Activated CD8-positive, alpha-beta T cell treated with anti-CD3 and anti-CD28 coated beads for 36 hours (primary cell): ENCODE measurements at regions not wholly inside any gene's neighbourhood (a gene's known extent, or its start where the extent isn't known, plus 50 kb on each side); places are given as distances from the start of the nearest gene placed in this dataset.

Experiments used
- ATAC-seq: fragments of 200-7000 bp; cut with Tn5 transposase; one replicate; pipeline ENCODE4 v1.10.0; 2021; ENCODE audit warnings: mild to moderate bottlenecking, moderate library complexity
- CTCF ChIA-PET: fragments of 350-600 bp; sonication (Branson Sonifier 250); formaldehyde crosslinking; loops from one replicate; lab custom pipeline; 2021; ENCODE audit warnings: antibody characterized with exemption; lab: Charles Lee
- POLR2A ChIA-PET: fragments of 350-600 bp; sonication (Branson Sonifier 250); formaldehyde crosslinking; loops from one replicate; lab custom pipeline; 2021; ENCODE audit warnings: antibody characterized with exemption; lab: Charles Lee
- DNase-seq: peaks from one replicate; pipeline ENCODE4 v3.0.0-alpha.2; 2020
- H3K27ac Mint-ChIP-seq: one replicate; pipeline ENCODE4 v1.8.0; 2021; ENCODE audit warnings: mild to moderate bottlenecking, mixed read lengths
- H3K27me3 Mint-ChIP-seq: one replicate; pipeline ENCODE4 v1.8.0; 2021; ENCODE audit warnings: mixed read lengths
- H3K36me3 Mint-ChIP-seq: one replicate; pipeline ENCODE4 v1.8.0; 2021; ENCODE audit warnings: low read depth, mixed read lengths
- H3K4me1 Mint-ChIP-seq: one replicate; pipeline ENCODE4 v1.8.0; 2021; ENCODE audit warnings: low read depth, mixed read lengths
- H3K4me3 Mint-ChIP-seq: one replicate; pipeline ENCODE4 v1.8.0; 2021; ENCODE audit warnings: mild to moderate bottlenecking, moderate library complexity, mixed read lengths
- H3K9me3 Mint-ChIP-seq: one replicate; pipeline ENCODE4 v1.8.0; 2021; ENCODE audit warnings: mixed read lengths
- intact Hi-C: fragments of 100-400 bp; cut with micrococcal nuclease; formaldehyde crosslinking; loops from one replicate; pipeline ENCODE4 v1.10.0; 2022
- TF ChIP-seq, protein P1 (sequence below): fragments of 200-600 bp; IDR thresholded peaks from one replicate; pipeline ENCODE4 v1.8.0; 2022; ENCODE audit warnings: antibody characterized with exemption, mild to moderate bottlenecking

DNA sequence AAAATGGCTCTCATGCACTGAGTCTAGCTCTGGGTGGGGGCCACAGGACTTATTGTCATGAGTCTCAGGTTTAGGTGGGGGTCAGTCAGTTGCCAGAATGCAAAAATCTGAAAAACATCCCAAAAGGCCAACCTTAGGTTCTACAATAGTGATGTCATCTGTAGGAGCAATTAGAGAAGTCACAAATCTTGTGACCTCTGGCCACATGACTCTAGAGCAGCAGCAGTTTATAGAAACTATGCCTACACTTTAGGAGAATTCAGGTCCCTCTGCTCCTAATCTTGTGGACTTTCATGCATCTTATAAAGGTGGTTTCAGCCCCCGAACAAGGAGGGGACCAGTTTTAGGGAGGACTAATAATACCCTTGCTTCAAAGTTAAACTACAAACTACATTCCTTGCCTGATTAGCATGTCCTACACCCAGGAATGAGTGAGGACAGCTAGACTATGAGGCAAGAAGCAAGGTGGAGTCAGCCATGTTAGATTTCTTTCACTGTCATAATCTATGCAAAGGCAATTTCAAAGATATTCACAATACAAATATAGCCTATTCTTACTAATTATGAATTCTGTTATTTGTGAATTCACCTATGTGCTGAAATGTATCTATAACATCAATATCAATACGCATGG, 123.5 kb upstream of the ADCY1 start:
- Mint-ChIP-seq H3K27ac (no peak overlapping the region), H3K36me3 (no peaks in the 10 kb centered on the region), H3K4me1 (no peaks in the 10 kb centered on the region), H3K4me3 (no peak overlapping the region), H3K9me3 (no peaks in the 10 kb centered on the region), H3K27me3 (peaks cover 9% of the 10 kb centered on the region)
- intact Hi-C loops, result no loop called here
- TF ChIP-seq, protein P1, sequence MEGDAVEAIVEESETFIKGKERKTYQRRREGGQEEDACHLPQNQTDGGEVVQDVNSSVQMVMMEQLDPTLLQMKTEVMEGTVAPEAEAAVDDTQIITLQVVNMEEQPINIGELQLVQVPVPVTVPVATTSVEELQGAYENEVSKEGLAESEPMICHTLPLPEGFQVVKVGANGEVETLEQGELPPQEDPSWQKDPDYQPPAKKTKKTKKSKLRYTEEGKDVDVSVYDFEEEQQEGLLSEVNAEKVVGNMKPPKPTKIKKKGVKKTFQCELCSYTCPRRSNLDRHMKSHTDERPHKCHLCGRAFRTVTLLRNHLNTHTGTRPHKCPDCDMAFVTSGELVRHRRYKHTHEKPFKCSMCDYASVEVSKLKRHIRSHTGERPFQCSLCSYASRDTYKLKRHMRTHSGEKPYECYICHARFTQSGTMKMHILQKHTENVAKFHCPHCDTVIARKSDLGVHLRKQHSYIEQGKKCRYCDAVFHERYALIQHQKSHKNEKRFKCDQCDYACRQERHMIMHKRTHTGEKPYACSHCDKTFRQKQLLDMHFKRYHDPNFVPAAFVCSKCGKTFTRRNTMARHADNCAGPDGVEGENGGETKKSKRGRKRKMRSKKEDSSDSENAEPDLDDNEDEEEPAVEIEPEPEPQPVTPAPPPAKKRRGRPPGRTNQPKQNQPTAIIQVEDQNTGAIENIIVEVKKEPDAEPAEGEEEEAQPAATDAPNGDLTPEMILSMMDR, result no peak
- DNase-seq (no peak), ATAC-seq (no peak)
- CTCF ChIA-PET, result no interaction called here
- POLR2A ChIA-PET, result no interaction called here

DNA sequence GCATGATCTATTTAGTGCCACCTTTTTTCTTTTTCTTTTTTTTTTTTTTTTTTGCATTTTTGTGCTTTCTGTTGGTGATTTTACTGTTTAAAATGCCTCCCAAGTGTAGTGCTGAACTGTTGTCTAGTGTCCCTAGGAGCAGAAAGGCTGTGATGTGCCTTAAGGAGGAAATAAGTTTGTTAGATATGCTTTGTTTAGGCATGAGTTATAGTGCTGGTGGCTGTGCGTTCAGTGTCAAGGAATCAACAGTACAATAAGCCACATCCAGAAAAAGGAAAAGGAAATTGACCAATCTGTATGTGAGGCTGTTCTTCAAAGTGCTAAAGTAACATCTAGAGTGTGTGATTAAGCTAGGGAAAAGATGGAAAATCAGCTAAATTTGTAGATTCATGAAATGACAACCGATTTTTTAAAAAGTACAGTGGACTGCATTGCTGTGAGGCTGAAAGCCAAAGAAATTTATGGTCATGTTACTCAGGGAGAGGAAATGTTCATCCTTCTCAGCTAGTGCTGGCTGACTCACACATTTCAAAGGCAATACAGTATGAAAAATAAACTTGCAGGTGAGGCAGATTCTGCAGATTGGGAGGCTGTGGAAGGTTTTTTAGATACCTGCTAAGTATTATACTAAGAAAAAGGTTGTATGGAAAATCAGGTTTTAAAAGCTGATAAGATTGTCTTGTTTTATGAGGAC, 122.7 kb upstream of the ADCY1 start:
- no peaks in the 10 kb centered on the region for H3K9me3 Mint-ChIP-seq
- POLR2A ChIA-PET, result no interaction called here
- CTCF ChIA-PET, result no interaction called here
- intact Hi-C loops, result no loop called here
- ATAC-seq, result no peak
- H3K4me1 Mint-ChIP-seq, result no peaks in the 10 kb centered on the region
- H3K27me3 Mint-ChIP-seq, result peaks cover 11% of the 10 kb centered on the region
- H3K27ac Mint-ChIP-seq, result no peak overlapping the region
- TF ChIP-seq, protein P1, result no peak
- no peak overlapping the region for H3K4me3 Mint-ChIP-seq
- H3K36me3 Mint-ChIP-seq, result no peaks in the 10 kb centered on the region
- DNase-seq, result no peak

DNA sequence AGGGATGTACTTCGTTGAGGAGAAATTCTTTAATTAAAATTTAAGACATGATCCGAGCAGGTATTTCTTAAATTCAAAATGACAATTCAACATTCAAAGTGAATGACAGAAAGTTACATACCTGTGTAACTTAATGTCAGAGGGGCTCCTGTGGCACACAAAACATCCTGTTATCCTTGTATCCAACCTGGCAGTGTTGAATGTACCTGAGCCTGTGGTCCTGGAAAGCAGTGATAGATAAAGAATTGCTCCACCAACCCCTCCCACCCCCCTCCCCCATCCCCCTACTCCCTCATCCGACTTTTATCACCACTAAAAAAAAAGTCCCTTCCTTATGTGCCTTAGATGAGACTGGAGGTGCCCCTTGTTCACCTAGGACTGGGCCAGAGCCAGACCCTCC, 119.4 kb upstream of the ADCY1 start:
- TF ChIP-seq, protein P1, result no peak
- ChIA-PET POLR2A (no interaction called here), CTCF (no interaction called here)
- Mint-ChIP-seq H3K27ac (no peak overlapping the region), H3K4me3 (no peak overlapping the region), H3K4me1 (no peaks in the 10 kb centered on the region), H3K27me3 (peaks cover 9% of the 10 kb centered on the region), H3K36me3 (no peaks in the 10 kb centered on the region), H3K9me3 (no peaks in the 10 kb centered on the region)
- DNase-seq, result no peak
- intact Hi-C loops, result no loop called here
- no peak for ATAC-seq

DNA sequence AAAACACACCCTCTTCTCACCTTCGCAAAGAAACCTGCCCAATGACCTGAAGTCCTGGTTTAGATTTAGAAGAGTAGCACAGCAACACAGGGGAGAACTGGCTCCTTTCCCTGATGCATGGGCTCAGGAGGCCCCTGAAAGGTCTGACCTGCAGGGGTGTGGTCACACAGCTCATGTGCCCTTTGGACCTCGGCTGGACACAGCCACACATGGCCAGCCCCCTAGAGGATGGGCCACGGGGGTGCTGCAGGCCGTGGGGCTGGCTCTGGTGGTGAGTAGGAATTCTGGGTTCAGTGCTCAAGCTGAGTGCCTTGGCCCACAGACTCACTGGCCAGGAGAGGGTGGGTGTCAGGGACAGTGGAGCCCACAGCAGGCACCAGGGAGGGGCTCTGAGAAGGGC, 118.5 kb upstream of the ADCY1 start:
- Mint-ChIP-seq H3K4me1 (no peaks in the 10 kb centered on the region), H3K36me3 (no peaks in the 10 kb centered on the region), H3K9me3 (no peaks in the 10 kb centered on the region), H3K27ac (no peak overlapping the region), H3K27me3 (peaks cover 9% of the 10 kb centered on the region), H3K4me3 (no peak overlapping the region)
- ChIA-PET CTCF (no interaction called here), POLR2A (no interaction called here)
- DNase-seq (no peak), ATAC-seq (no peak)
- intact Hi-C loops, result no loop called here
- TF ChIP-seq, protein P1, result no peak

DNA sequence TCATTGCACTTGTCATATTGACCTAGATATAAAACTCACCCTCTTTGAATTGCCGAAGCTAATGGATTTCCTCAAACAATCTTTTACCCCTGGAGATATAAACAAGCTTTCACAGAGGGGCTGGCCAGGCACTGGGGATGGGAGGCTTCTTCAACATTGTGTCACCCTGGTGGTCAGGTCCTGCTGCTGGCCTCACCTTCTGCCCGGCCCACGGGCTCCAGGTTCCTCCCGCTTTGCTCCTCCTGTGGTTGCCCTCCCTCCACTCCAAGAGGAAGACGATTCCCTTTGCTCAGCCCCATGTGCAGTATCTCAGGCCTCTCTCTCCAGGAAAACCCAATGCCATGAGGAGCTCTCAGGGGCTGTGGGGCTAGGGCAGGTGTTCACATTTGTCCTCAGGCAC, 118.1 kb upstream of the ADCY1 start:
- POLR2A ChIA-PET, result no interaction called here
- ATAC-seq, result no peak
- intact Hi-C loops, result no loop called here
- TF ChIP-seq, protein P1, result no peak
- Mint-ChIP-seq H3K4me1 (no peaks in the 10 kb centered on the region), H3K9me3 (no peaks in the 10 kb centered on the region), H3K36me3 (no peaks in the 10 kb centered on the region), H3K4me3 (no peak overlapping the region), H3K27ac (no peak overlapping the region), H3K27me3 (peaks cover 9% of the 10 kb centered on the region)
- CTCF ChIA-PET, result no interaction called here
- no peak for DNase-seq
